Chondrocyte (in vitro differentiated cells): ENCODE measurements at regions not wholly inside any gene's neighbourhood (a gene's known extent, or its start where the extent isn't known, plus 50 kb on each side); places are given as distances from the start of the nearest gene placed in this dataset.

Experiments used
- DNase-seq: peaks from one replicate; pipeline ENCODE4 v3.0.0; 2021; ENCODE audit warnings: mixed read lengths, low spot score
- H3K27ac Mint-ChIP-seq: one replicate; pipeline ENCODE4 v1.8.0; 2021; ENCODE audit warnings: mild to moderate bottlenecking, moderate library complexity, mixed read lengths; ENCODE audit not compliant: unreplicated experiment
- H3K27me3 Mint-ChIP-seq: 2 replicates; pipeline ENCODE4 v1.8.0; 2021; ENCODE audit warnings: low read depth, mixed read lengths
- H3K36me3 Mint-ChIP-seq: 2 replicates; pipeline ENCODE4 v1.8.0; 2021; ENCODE audit warnings: low read depth, mixed read lengths
- H3K4me1 Mint-ChIP-seq: 2 replicates; pipeline ENCODE4 v1.8.0; 2021; ENCODE audit warnings: low read depth, mild to moderate bottlenecking, mixed read lengths
- H3K4me3 Mint-ChIP-seq: one replicate; pipeline ENCODE4 v1.8.0; 2021; ENCODE audit warnings: mild to moderate bottlenecking, moderate library complexity, mixed read lengths; ENCODE audit not compliant: unreplicated experiment
- H3K9me3 Mint-ChIP-seq: 2 replicates; pipeline ENCODE4 v1.8.0; 2021; ENCODE audit warnings: low read depth, mixed read lengths
- CTCF ChIP-seq: fragments of 200-600 bp; sonication (generic); IDR thresholded peaks from 2 replicates; pipeline ENCODE4 v1.5.0; 2021; ENCODE audit warnings: antibody characterized with exemption, mild to moderate bottlenecking, moderate library complexity

DNA sequence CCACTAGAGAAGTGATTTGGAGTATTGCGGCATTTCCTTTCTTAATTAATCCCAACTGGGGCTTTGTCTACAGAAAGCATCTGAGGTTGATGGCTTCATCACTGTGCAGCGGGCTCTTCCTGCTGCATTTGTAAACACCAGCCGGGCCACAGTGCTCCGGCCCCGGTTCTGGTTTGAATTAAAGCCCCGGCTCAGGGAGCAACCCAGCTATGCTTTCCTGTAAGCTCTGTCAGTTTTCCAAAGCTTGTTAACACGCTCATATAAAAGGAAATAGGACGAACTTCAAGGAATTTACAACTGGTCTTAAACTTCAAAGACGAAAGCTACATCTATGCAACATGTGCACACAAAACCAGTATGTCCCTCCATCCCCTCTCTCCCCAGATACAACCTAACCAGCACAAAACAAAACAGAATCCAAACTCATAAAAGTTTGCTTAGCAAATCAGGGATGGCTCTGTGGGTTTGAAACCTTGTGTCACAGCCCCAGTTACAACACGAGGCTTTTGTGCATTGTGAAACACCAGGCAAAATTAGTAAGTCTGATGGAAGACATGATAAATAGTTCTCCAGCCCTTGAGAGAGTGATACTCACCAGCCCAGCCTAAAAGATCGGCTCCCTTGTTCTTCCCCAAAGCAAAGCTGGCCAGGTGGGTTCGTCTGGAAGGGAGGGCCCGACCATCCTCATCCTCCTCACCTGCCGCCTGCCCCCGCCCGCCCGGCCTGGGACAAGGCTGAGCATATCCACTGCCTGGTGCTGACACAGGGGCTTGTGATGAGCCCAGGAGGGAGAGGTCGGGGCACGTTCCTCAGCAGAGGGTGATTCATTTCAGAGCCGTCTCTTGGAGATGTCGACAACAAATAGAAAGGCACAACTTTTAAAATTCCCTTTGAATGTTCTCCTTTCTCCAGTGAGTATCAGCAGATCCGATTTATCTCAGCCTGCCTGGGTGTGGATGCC, 197.9 kb downstream of the TFAP2C start:
- no peak for TF ChIP-seq CTCF
- no peak for DNase-seq
- Mint-ChIP-seq H3K9me3 (no peaks in the 10 kb centered on the region), H3K36me3 (no peaks in the 10 kb centered on the region), H3K27ac (no peak overlapping the region), H3K4me1 (peaks cover 5% of the 10 kb centered on the region), H3K27me3 (peaks cover 14% of the 10 kb centered on the region), H3K4me3 (no peak overlapping the region)

GRCh38 chr20:56827763-56828162, 198.7 kb downstream of the TFAP2C start:
- Mint-ChIP-seq H3K27me3 (peaks cover 14% of the 10 kb centered on the region), H3K4me1 (peaks cover 5% of the 10 kb centered on the region), H3K27ac (no peak overlapping the region), H3K36me3 (no peaks in the 10 kb centered on the region), H3K4me3 (no peak overlapping the region), H3K9me3 (no peaks in the 10 kb centered on the region)
- no peak for DNase-seq
- TF ChIP-seq CTCF, result no peak

DNA sequence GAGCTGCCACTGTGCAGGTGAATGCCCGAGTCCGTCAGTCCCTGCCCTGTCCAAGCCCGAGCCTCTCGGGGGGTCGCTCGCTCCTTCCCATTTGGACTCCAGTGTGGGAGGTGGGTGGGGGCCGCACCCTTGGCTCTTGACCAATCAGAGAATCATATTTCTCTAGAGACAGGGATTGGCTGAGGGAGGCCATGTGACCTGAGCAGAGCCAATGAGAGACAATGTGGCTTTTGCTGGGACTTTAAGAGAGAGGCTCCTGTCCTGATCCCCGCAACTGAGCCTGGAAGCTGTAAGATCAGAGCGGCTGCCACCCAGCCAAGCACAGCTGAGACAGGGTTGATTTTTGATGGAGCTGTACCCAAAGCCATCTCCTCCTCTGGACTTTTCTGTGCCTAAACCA, 199.3 kb downstream of the TFAP2C start:
- Mint-ChIP-seq H3K4me1 (peaks cover 5% of the 10 kb centered on the region), H3K9me3 (no peaks in the 10 kb centered on the region), H3K27ac (no peak overlapping the region), H3K4me3 (no peak overlapping the region), H3K36me3 (no peaks in the 10 kb centered on the region), H3K27me3 (peaks cover 14% of the 10 kb centered on the region)
- DNase-seq, result no peak
- TF ChIP-seq CTCF, result no peak

GRCh38 chr20:56829788-56830385, 200.8 kb downstream of the TFAP2C start:
- TF ChIP-seq CTCF, result no peak
- Mint-ChIP-seq H3K4me1 (peaks cover 5% of the 10 kb centered on the region), H3K36me3 (no peaks in the 10 kb centered on the region), H3K27ac (no peak overlapping the region), H3K9me3 (no peaks in the 10 kb centered on the region), H3K27me3 (peaks cover 16% of the 10 kb centered on the region), H3K4me3 (no peak overlapping the region)
- DNase-seq, result no peak

DNA sequence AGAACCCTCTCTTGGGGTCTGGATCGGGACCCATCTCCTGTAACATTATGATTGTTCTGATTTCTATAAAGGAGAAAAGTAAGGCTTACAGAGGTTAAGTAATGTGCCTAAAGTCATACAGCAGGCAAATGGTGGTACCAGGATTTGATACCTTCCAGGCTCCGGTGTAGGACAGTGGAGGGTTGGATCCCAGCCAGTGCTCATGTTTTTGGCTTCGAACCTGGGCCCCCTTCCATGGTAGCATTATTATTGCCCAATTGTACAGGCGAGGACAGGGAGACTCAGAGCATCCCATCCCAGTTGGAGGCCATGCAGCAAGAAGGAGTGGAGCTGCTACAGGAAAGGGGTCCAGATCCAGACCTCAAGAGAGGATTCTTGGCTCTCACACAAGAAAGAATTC, 202.7 kb downstream of the TFAP2C start:
- Mint-ChIP-seq H3K27ac (no peak overlapping the region), H3K4me3 (no peak overlapping the region), H3K9me3 (no peaks in the 10 kb centered on the region), H3K4me1 (peaks cover 6% of the 10 kb centered on the region), H3K27me3 (peaks cover 16% of the 10 kb centered on the region), H3K36me3 (no peaks in the 10 kb centered on the region)
- no peak for TF ChIP-seq CTCF
- no peak for DNase-seq
